A673 (cell line): ENCODE measurements at regions not wholly inside any gene's neighbourhood (a gene's known extent, or its start where the extent isn't known, plus 50 kb on each side); places are given as distances from the start of the nearest gene placed in this dataset.

Experiments
- CTCF ChIP-seq: fragments of 300-800, 200-600 bp; sonication (generic); conservative IDR thresholded peaks from 2 replicates; pipeline ENCODE4 v1.5.1; 2017; ENCODE audit warnings: low read depth, mild to moderate bottlenecking, antibody characterized with exemption, low read length, moderate library complexity, mixed read lengths
- EZH2 ChIP-seq: fragments of 200-600 bp; sonication (generic); IDR thresholded peaks from 2 replicates; pipeline ENCODE4 v1.6.1; 2017; ENCODE audit warnings: borderline replicate concordance, low read depth, mild to moderate bottlenecking, mixed read lengths, antibody characterized with exemption, low read length; ENCODE audit not compliant: poor library complexity, severe bottlenecking

- TF ChIP-seq CTCF = no peak
- TF ChIP-seq EZH2 = no peak
Measured at GRCh38 chr4:167722487-167722808, 369.9 kb upstream of the ANXA10 start.
